ENCODE measurements at regions not wholly inside any gene's neighbourhood (a gene's known extent, or its start where the extent isn't known, plus 50 kb on each side); places are given as distances from the start of the nearest gene placed in this dataset.

DNA sequence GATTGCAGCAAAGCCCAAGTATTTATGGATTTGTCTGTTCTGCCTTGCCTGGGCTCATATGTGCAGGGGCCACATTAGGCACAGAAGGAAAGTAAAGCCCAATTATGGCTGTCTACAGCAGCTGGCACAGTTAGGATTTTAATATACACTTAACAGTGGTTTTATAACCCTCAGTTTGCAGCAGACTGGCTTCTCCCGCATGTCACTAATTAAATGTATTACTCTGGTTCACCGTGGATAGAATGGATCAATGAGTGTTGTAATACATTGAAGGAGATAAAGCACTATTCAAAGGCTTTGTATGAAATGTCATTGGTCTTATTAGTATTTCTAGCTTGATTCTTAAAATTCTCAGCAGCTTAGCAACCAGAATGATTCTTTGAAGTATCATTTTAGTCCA lies 320.2 kb downstream of the KCNS3 start:
- DNase-seq (ENCODE audit: low read depth, low spot score), result no peak

DNA sequence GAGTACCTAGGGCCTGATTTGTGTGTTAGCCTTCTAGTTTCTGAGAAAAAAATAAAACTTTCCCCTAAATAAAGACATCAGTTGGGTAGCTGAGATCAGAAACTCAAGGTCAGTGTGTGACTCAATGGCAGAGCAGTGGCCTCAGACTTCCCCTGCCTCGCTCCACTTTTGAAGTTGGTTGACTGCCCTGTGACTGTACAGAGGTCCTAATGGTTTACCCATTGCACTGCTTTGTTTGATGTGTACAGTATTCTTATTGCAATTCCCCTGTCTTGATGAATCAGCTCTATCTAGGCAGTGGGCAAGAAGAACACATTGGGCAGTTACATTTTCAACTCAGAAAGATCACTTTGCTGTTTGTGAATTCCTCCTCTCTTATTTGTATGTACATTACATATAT lies 315.7 kb downstream of the KCNS3 start:
- DNase-seq (ENCODE audit: low read depth, low spot score), result no peak

DNA sequence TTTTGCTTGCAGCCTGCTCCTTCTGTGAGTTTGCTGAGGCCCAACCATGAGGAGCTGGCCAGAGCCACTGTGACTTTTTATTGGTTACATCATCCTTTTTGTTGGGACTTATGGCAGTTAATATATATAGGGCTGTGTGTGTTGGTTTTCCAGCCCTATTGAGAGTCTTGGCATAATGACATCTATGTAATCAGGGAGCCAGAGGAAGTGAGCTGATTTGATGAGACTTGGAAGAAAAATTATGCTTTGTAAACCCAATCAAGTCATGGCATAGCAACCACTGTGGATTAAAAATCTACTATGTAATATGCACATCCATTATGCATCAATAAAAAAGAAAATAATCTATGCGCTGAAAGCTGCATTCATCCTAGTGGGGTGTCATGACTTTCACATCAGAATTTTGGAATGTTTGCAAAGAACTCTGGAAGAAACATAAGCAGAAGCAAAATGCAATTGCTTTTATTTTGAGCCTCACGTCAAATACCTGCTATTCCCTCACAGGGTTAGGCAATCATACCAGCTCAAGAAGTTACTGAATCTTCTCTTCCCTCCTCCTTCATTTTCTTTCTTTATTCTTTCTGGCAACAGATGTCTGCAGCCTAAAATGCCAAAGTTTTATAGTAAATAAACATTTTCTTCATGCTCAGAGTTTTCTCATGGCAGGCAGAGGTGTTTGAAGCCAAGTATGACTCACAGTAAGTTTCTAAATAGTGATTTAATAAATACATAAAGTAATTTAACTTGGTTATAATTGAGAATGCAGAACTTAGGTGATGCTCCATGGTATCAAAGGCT lies 308.5 kb downstream of the KCNS3 start:
- no peak for DNase-seq (ENCODE audit: low read depth, low spot score)

DNA sequence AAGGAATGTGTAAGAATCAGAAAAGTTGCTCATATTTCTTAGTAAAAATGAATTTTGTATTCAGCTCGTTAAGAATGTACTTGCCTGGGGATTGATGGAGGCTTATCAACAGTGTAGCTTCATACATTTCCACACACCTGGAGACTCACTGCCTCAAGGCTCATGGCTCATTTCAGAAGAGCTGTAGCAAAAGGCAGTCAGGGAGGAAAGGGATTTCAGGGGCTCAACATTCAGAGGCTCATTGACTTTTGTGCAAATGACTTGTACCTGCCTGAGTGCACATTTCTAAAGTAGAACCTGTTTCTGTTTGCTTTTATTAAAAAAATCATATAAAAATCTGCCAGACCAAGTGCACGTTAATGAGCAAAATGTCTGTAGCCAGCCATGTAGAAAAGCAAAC lies 304.4 kb downstream of the KCNS3 start:
- DNase-seq (ENCODE audit: low read depth, low spot score), result no peak

DNA sequence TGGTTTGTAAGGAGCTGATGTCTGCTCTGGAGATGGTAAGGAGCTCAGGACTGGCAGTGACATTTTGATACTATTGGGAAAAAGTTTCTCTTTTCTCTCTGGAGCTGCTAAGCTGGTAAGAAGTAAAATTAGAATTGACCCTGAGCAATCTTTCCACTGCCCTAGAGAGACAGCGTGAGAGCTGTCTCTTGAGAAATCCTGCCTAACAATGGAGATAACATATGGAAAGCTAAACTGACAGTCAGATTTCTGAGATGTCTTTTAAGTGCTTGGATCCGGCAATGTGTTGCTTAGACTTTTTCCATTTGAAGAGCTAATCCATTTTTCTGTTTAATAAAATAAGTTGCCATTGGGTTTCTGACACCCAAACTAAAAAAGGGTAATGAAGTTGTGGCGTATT lies 302.4 kb downstream of the KCNS3 start:
- no peak for DNase-seq (ENCODE audit: low read depth, low spot score)

DNA sequence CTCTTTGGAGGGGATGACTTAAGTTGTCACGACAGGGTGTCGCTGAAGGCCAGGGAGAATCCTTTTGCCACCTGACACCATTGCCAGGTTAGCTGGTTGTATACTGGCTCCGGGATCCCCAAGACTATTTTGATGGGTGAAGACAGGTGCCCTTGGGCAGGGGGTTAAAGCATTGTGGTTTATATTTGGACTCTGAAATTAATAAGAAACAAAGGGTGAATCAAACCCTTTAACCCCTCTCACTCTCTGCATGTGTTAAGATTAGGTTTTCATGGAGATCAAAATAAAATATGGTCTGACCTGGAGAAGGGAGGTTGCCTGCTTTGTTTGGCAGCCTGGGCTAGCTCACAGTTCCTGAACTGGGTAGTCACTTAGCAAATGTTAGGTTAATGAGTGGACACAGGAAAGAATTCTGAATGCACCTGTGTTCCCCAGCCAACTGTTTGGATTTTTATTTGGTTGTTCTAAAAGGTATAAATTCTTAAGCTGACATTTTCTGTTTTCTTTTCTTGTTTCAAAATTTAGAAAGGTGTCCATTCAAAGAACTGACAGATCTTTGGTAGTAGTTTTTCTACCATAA lies 301.7 kb downstream of the KCNS3 start:
- DNase-seq (ENCODE audit: low read depth, low spot score), result no peak

DNA sequence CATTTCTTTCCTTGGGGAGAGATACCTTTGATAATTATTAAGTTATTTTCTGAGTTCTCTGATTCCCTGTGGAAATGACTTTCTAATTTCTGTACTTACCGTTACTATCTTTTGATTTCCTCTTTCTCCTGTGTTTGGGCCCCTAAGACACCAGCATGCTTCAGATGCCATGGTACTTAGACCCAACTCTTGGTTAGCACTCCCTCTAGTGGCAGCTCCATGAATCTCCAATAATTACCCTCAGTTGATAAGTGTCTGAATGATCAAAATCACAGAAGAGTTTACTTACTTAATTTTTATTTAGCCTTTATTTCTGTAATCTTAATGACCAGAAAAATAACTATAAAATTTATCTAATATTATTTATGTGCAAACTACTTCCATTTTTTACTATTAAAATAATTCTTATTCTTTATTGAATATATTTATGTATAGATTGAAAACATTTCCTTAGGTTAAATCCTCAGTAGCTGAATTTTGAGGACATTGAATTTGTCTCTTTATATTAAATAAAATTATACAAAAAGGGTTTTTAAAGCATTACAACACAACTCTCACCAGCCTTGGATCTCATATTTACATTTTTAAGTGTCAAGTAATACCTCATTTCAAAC lies 300.4 kb downstream of the KCNS3 start:
- DNase-seq (ENCODE audit: low read depth, low spot score), result peak; percentile 10

DNA sequence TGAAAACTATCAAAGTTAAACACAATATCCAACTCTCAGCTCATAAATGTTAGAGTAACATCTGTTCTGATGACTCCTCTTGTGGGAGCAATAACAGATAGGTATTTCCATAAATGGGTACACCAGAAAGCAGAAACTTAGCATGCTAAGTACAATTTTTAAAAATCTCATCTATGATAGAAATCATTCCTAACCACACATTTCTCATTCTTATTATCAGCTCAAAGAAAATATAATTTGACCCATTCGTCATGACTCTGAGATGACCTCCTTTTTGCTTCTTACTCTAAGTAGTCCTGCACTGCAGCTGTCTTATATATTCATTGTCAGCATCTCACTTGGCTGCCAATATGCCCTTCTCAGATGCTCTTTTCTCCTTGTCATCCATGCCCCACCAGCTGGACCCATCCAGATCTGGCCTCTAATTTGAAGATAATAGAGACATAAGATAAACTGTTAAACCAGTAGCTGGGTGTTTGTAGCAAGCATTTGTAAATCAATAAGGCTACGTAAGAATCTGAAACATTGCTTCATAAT lies 298.3 kb downstream of the KCNS3 start:
- no peak for DNase-seq (ENCODE audit: low read depth, low spot score)

DNA sequence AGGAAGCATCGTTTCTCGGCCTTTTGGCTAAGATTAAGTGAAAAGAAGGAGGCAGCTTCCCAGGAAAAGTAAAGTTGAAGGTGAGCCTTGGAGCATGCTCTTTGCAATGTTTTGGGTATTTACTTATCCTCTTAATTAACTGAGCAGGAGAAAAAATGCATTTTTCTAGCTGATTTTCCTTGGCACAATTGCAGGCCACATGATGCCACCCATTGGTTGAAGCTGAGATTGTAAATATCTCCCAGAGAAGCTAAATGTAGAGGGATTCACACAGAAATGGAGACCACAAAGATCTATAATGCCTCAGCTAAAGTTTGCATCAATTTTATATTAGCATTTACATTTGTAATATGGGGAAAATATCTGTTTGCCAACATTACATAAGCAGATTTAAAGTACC lies 294.1 kb downstream of the KCNS3 start:
- DNase-seq (ENCODE audit: low read depth, low spot score), result no peak

DNA sequence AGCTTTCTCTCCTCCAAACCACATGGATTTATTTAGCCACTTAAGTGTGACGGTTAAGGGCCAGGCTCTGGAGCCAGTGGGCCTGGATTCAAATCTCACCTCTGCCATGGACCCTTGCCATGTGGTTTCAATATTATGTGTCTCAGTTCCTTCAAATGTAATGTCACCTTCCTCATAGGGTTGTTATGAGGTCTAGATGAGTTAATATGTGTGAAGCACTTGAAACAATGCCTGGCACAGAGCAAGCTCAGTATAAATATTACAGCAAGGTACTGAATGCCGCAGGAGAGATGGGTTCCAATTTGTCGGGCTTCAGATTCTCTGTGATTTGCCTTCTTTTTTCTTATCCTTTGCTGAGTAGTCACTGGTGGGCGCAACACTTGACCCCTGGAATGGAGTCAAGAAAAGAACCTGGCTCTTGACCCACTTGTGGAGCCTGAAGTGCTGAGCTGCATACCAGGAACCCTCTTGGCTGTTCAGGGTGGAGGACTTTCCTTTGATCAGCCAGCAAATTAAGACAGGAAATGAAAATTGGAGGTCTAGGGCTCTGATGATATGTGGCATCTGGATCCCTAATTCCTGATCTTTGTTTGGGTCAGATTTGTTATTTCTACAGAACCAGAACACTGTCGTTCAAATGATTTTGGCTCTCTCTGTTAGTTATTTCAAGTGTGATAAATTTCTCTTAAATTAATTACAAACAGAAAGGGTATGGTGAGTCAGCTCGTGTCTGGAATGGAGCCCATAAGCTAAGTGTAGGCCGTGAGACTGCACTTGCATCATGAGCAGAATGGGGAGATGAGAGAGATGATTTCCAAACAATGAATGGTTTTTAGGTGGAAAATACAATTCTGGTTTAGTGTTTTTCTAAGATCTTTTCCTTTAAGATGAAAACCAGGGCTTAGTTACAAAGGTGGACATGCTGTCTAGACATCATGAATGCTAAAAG lies 293.0 kb downstream of the KCNS3 start:
- no peak for DNase-seq (ENCODE audit: low read depth, low spot score)

DNA sequence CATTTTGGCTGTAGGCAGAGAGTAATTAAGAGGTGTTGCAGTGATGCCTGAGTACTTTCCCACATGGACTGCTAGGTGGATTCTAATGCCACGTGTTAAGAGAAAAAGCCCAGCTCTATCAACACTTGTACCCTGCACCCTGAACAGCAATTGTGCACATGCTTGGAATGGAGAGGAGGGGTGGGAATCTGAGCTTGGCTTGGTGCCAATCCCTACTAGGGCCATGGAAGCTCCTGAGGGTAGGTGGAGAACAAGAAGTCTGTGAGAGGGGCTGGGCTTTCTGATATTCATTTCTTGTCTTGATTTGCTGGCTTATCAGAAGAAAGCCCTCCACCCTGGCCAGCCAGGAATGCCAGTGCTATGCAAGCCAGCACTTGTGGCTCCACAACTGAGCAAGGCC lies 292.2 kb downstream of the KCNS3 start:
- DNase-seq (ENCODE audit: low read depth, low spot score), result no peak

DNA sequence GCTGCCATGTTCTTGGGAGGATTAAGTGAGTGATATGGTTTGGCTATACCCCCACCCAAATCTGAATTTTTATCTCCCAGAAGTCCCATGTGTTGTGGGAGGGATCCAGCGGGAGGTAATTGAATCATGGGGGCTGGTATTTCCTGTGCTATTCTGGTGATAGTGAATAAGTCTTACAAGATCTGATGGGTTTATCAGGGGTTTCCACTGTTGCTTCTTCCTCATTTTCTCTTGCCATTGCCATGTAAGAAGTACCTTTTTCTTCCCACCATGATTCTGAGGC lies 291.4 kb downstream of the KCNS3 start:
- DNase-seq (ENCODE audit: low read depth, low spot score), result no peak

DNA sequence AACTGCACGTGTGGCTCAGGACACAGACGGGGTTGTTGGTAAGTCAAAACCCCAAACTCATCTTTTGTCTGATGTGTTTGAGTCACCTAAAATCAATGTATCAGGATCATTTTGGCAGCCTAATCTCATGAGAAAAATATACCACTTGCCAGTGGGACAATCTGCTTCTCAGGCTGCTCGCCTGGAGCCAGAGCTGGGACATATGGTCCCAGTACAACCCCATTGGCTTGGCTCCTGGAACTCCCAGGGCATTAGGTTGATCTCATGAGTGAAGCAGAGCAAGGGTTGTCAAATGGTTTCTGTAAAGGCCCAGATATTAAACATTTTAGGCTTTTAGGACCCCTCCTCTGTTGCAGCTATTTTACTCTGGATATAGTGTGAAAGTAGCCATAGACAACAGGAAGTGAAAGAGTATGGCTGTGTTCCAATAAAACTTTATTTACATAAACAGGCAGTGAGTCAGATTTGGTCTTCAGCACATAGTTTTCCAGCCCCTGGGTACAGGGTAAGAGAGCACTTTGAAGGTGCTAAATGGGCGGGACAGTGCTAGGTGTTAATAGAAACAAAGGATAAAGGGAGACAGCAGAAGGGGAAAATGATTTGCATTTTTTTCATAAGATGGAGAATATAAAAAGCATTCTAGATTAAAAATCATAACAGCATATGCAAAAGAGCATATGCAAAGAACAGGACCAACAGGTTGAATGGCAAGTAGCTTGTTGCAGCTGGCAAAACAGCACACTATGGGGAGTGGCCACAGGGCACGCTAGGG lies 290.8 kb downstream of the KCNS3 start:
- DNase-seq (ENCODE audit: low read depth, low spot score), result no peak

DNA sequence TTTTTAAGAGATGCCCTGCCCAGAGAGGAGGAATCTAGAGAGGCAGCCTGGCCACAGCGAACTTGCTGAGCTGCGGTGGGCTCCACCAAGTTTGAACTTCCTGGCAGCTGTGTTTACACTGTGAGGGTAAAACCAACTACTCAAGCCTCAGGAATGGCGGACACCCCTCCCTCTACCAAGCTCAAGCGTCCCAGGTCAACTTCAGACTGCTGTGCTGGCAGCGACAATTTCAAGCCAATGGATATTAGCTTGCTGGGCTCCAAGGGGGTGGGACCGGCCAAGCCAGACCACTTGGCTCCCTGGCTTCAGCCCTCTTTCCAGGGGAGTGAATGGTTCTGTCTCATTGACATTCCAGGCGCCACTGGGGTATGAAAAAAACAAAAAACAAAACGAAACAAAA lies 289.4 kb downstream of the KCNS3 start:
- DNase-seq (ENCODE audit: low read depth, low spot score), result no peak

DNA sequence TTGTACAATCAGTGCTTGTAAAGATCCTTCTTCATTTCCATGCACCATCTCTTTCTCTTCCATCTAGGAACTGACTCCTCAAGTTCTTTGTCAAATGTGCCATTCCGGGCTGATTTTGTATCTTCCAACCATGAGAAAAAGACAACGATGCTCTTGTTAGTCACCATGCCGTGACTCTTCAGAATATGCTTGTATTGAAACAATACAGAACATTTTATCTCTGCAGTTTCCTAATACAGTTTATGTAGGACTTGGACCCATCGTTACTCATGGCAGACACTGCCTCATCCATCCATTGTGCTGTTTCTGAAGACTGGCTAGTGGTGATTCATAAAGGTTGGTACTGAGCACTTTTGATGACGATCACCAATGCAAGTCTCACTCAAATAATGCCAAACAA lies 283.2 kb downstream of the KCNS3 start:
- no peak for DNase-seq (ENCODE audit: low read depth, low spot score)

DNA sequence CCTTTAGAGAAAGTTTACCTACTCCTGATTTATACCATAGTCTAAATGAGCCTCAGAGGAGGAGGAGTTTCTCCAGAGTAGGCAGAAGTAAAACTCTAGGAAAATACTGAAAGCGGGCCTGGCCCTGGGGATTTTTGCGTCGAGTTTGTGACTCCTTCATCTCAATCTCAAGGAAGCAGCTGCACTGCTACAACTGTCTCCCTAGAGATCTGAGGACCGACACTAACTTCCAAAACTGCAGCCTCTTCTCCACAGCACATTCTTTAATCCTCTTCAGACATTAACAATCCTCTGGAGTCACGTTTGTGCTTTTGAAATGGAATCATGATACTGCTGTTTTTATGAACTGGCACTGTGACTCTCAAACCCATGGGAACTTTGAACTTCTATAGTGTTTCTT lies 281.4 kb downstream of the KCNS3 start:
- DNase-seq (ENCODE audit: low read depth, low spot score), result no peak

DNA sequence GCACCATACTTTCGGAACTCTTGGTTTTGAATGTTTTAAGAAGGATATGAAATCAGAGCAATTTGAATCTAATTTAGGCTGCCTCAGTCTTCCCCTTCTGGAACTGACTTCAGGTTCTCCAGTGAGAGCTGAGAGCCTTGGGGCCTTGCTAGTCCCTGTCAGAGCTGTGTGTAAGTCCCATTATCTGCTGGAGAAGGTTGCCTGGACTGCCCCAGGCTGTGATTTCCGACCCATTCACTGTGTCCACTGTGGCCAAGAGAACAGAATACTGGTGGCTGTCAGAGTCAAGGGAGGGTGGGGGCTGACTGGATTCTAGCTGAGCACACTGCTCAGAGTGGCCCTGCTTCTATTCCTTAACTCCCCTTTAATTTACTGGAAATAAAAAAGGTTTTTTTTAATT lies 278.0 kb downstream of the KCNS3 start:
- DNase-seq (ENCODE audit: low read depth, low spot score), result no peak

DNA sequence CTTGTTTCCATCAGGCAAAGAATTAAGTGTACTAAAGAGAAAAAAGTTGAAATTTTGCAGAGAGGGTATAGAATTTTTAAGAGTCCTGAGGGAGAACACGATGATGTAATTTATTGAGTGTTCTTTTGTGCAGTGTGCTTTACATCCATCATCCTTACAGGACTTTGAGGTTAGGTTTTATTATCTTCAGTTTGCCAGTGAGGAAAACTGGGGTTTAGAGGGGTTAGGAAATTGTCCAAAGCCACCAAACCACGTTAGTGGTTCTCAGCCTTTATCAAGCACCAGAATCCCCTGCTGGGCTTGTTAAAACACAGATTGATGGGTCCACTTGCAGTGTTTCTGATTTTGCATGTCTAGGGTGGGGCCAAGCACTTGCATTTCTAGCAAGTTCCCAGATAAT lies 277.5 kb downstream of the KCNS3 start:
- no peak for DNase-seq (ENCODE audit: low read depth, low spot score)

DNA sequence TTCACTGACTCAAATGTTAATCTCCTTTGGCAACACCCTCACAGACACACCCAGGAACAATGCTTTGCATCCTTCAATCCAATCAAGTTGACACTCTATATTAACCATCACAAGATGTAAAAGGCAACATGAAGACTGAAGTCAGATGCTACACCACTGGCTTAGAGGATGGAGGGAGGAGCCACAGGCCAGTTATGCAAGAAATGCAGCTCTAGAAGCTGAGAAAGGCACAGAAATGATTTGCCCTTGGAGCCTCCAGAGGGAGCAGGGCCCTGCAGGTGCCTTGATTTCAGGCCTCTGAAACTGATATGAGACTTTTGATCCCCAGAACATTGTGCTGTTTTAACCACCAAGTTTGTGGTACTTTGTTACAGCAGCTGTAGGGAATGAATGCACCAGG lies 276.3 kb downstream of the KCNS3 start:
- no peak for DNase-seq (ENCODE audit: low read depth, low spot score)

DNA sequence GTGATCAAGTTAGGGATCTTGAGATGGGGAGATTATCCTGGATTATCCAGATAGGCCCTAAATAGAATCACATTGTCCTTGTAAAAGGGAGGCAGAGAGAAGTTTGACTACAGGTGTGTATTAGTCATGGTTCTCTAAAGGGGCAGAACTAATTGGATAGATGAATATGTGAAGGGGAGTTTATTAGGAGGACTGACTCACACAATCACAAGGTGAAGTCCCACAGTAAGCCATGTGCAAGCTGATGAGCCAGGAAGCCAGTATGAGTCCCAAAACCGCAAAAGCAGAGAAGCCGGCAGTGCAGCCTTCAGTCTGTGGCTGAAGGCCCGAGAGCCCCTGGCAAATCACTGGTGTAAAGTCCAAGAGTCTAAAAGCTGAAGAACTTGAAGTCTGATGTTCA lies 275.8 kb downstream of the KCNS3 start:
- no peak for DNase-seq (ENCODE audit: low read depth, low spot score)

DNA sequence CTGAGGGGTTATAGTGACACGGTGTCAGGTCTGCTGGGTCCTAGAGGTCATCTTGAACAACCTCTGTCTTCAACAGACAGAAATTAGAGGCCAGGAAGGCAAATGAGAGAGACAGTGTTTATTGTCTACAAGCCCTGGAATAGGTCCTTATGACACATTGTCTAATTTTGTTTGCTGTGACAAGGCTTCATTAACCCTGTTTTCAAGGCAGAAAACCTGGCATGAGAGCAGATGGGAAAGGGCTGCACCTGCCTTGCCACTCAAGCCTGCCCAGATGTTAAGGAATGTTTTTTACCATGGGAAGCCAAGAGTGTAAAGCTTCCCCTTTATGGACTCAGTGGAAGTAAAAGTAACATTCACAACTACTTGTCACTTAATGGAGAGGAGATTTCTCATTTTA lies 275.3 kb downstream of the KCNS3 start:
- no peak for DNase-seq (ENCODE audit: low read depth, low spot score)
